GM23338 (cell line): ENCODE measurements at regions not wholly inside any gene's neighbourhood (a gene's known extent, or its start where the extent isn't known, plus 50 kb on each side); places are given as distances from the start of the nearest gene placed in this dataset.

Source experiments
- ATAC-seq: fragments of 200-7000 bp; cut with Tn5 transposase; 3 replicates; pipeline ENCODE4 v1.9.1; 2020
- DNase-seq: peaks from one replicate; pipeline ENCODE4 v3.0.0-alpha.2; 2015; ENCODE audit warnings: low spot score
- H2AFZ ChIP-seq: fragments of 200-600 bp; sonication (generic); 2 replicates; pipeline ENCODE4 v1.8.0; 2016; ENCODE audit warnings: antibody characterized with exemption, mild to moderate bottlenecking, moderate library complexity
- H3F3A ChIP-seq: fragments of 200-600 bp; sonication (generic); replicated peaks from 2 replicates; pipeline ENCODE4 v1.8.0; 2017; ENCODE audit warnings: antibody characterized with exemption, mixed run types, low read depth
- H3K27ac ChIP-seq: fragments of 200-600 bp; sonication (generic); 2 replicates; pipeline ENCODE4 v1.6.1; 2016; ENCODE audit warnings: low read depth
- H3K27me3 ChIP-seq: fragments of 200-600 bp; sonication (generic); 2 replicates; pipeline ENCODE4 v1.8.0; 2016; ENCODE audit warnings: mild to moderate bottlenecking, mixed run types, moderate library complexity; ENCODE audit not compliant: insufficient read depth
- H3K36me3 ChIP-seq: fragments of 200-600 bp; sonication (generic); 2 replicates; pipeline ENCODE4 v1.8.0; 2016; ENCODE audit warnings: mild to moderate bottlenecking; ENCODE audit not compliant: insufficient read depth
- H3K4me1 ChIP-seq: fragments of 200-600 bp; sonication (generic); 2 replicates; pipeline ENCODE4 v1.8.0; 2016; ENCODE audit warnings: mild to moderate bottlenecking, moderate library complexity; ENCODE audit not compliant: insufficient read depth
- H3K4me2 ChIP-seq: fragments of 200-600 bp; sonication (generic); 2 replicates; pipeline ENCODE4 v1.7.1; 2017; ENCODE audit warnings: mixed run types
- H3K4me3 ChIP-seq: fragments of 200-600 bp; sonication (generic); 2 replicates; pipeline ENCODE4 v1.6.1; 2016; ENCODE audit warnings: mixed run types
- H3K79me2 ChIP-seq: fragments of 200-600 bp; sonication (generic); replicated peaks from 2 replicates; pipeline ENCODE4 v1.8.0; 2017; ENCODE audit warnings: mild to moderate bottlenecking; ENCODE audit not compliant: insufficient read depth
- H3K9me2 ChIP-seq: fragments of 200-600 bp; sonication (generic); 2 replicates; pipeline ENCODE4 v1.8.0; 2017; ENCODE audit not compliant: insufficient read depth
- H4K20me1 ChIP-seq: fragments of 200-600 bp; sonication (generic); replicated peaks from 2 replicates; pipeline ENCODE4 v1.8.0; 2017; ENCODE audit warnings: mild to moderate bottlenecking; ENCODE audit not compliant: insufficient read depth
- H3K27ac Mint-ChIP-seq: 2 replicates; pipeline ENCODE4 v1.8.0; 2020; ENCODE audit warnings: inconsistent platforms, mild to moderate bottlenecking, moderate library complexity, mixed read lengths
- H3K27me3 Mint-ChIP-seq: 3 replicates; pipeline ENCODE4 v1.8.0; 2022; ENCODE audit warnings: low read depth, mild to moderate bottlenecking, moderate library complexity, mixed read lengths, inconsistent platforms; ENCODE audit not compliant: insufficient read depth, poor library complexity
- H3K36me3 Mint-ChIP-seq: 3 replicates; pipeline ENCODE4 v1.8.0; 2021; ENCODE audit warnings: low read depth, mild to moderate bottlenecking, inconsistent platforms, moderate library complexity, mixed read lengths
- H3K4me1 Mint-ChIP-seq: 3 replicates; pipeline ENCODE4 v1.8.0; 2020; ENCODE audit warnings: mild to moderate bottlenecking, inconsistent platforms, mixed read lengths
- H3K4me3 Mint-ChIP-seq: 3 replicates; pipeline ENCODE4 v1.8.0; 2021; ENCODE audit warnings: moderate library complexity, mild to moderate bottlenecking, inconsistent platforms, mixed read lengths
- H3K9me3 Mint-ChIP-seq: 3 replicates; pipeline ENCODE4 v1.8.0; 2020; ENCODE audit warnings: moderate library complexity, mild to moderate bottlenecking, inconsistent platforms, mixed read lengths
- EZH2 ChIP-seq: fragments of 200-600 bp; sonication (generic); IDR thresholded peaks from one replicate; pipeline ENCODE4 v1.8.0; 2017; ENCODE audit warnings: antibody characterized with exemption, mild to moderate bottlenecking, low read depth; ENCODE audit not compliant: unreplicated experiment
- EZH2phosphoT487 ChIP-seq: fragments of 200-600 bp; sonication (generic); IDR thresholded peaks from one replicate; pipeline ENCODE4 v1.8.1; 2018; ENCODE audit warnings: antibody characterized with exemption; ENCODE audit not compliant: unreplicated experiment
- JUNB ChIP-seq: IDR thresholded peaks from one replicate; pipeline ENCODE4 v1.6.1; 2016; ENCODE audit warnings: antibody characterized with exemption; ENCODE audit not compliant: unreplicated experiment
- NANOG ChIP-seq: IDR thresholded peaks from 2 replicates; pipeline ENCODE4 v1.6.1; 2016; ENCODE audit warnings: antibody characterized with exemption, borderline replicate concordance
- TF ChIP-seq, protein P1 (sequence below): fragments of 250-450 bp; sonication (Bioruptor Pico); IDR thresholded peaks from 2 replicates; pipeline ENCODE4 v1.5.0; 2020; ENCODE audit warnings: mild to moderate bottlenecking, moderate library complexity

GRCh38 chr4:181477591-181477990, 765.6 kb upstream of the TENM3 start (continued):
- TF ChIP-seq, protein P1, sequence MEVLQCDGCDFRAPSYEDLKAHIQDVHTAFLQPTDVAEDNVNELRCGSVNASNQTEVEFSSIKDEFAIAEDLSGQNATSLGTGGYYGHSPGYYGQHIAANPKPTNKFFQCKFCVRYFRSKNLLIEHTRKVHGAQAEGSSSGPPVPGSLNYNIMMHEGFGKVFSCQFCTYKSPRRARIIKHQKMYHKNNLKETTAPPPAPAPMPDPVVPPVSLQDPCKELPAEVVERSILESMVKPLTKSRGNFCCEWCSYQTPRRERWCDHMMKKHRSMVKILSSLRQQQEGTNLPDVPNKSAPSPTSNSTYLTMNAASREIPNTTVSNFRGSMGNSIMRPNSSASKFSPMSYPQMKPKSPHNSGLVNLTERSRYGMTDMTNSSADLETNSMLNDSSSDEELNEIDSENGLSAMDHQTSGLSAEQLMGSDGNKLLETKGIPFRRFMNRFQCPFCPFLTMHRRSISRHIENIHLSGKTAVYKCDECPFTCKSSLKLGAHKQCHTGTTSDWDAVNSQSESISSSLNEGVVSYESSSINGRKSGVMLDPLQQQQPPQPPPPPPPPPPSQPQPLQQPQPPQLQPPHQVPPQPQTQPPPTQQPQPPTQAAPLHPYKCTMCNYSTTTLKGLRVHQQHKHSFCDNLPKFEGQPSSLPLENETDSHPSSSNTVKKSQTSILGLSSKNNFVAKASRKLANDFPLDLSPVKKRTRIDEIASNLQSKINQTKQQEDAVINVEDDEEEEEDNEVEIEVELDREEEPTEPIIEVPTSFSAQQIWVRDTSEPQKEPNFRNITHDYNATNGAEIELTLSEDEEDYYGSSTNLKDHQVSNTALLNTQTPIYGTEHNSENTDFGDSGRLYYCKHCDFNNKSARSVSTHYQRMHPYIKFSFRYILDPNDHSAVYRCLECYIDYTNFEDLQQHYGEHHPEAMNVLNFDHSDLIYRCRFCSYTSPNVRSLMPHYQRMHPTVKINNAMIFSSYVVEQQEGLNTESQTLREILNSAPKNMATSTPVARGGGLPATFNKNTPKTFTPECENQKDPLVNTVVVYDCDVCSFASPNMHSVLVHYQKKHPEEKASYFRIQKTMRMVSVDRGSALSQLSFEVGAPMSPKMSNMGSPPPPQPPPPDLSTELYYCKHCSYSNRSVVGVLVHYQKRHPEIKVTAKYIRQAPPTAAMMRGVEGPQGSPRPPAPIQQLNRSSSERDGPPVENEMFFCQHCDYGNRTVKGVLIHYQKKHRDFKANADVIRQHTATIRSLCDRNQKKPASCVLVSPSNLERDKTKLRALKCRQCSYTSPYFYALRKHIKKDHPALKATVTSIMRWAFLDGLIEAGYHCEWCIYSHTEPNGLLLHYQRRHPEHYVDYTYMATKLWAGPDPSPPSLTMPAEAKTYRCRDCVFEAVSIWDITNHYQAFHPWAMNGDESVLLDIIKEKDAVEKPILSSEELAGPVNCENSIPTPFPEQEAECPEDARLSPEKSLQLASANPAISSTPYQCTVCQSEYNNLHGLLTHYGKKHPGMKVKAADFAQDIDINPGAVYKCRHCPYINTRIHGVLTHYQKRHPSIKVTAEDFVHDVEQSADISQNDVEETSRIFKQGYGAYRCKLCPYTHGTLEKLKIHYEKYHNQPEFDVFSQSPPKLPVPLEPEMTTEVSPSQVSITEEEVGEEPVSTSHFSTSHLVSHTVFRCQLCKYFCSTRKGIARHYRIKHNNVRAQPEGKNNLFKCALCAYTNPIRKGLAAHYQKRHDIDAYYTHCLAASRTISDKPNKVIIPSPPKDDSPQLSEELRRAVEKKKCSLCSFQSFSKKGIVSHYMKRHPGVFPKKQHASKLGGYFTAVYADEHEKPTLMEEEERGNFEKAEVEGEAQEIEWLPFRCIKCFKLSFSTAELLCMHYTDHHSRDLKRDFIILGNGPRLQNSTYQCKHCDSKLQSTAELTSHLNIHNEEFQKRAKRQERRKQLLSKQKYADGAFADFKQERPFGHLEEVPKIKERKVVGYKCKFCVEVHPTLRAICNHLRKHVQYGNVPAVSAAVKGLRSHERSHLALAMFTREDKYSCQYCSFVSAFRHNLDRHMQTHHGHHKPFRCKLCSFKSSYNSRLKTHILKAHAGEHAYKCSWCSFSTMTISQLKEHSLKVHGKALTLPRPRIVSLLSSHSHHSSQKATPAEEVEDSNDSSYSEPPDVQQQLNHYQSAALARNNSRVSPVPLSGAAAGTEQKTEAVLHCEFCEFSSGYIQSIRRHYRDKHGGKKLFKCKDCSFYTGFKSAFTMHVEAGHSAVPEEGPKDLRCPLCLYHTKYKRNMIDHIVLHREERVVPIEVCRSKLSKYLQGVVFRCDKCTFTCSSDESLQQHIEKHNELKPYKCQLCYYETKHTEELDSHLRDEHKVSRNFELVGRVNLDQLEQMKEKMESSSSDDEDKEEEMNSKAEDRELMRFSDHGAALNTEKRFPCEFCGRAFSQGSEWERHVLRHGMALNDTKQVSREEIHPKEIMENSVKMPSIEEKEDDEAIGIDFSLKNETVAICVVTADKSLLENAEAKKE, result no peak
- no peak for TF ChIP-seq JUNB
- no peak for TF ChIP-seq EZH2phosphoT487
- no peak for TF ChIP-seq EZH2

GRCh38 chr4:181478656-181479055, 764.5 kb upstream of the TENM3 start:
- ATAC-seq (no peak), DNase-seq (no peak)
- Mint-ChIP-seq H3K4me1 (peaks cover 56% of the 10 kb centered on the region), H3K36me3 (no peaks in the 10 kb centered on the region), H3K4me3 (no peak overlapping the region), H3K27me3 (no peaks in the 10 kb centered on the region), H3K27ac (peak overlapping the region; percentile 55; the same call in 1 of the 2 replicates), H3K9me3 (no peaks in the 10 kb centered on the region; the same call in 2 of the 3 replicates)
- TF ChIP-seq, protein P1, result no peak
- TF ChIP-seq EZH2phosphoT487, result no peak
- TF ChIP-seq NANOG, result peak; percentile 63
- Histone ChIP-seq H2AFZ (no peak overlapping the region), H3K36me3 (no peaks in the 10 kb centered on the region), H3K4me2 (peak overlapping the region; percentile 25), H3K9me2 (no peaks in the 10 kb centered on the region), H4K20me1 (no peaks in the 10 kb centered on the region), H3K27me3 (no peaks in the 10 kb centered on the region), H3F3A (no peaks in the 10 kb centered on the region), H3K27ac (no peak overlapping the region), H3K4me3 (no peak overlapping the region), H3K4me1 (peaks cover 53% of the 10 kb centered on the region), H3K79me2 (no peaks in the 10 kb centered on the region)
